MCF 10A (cell line): ENCODE measurements at regions not wholly inside any gene's neighbourhood (a gene's known extent, or its start where the extent isn't known, plus 50 kb on each side); places are given as distances from the start of the nearest gene placed in this dataset.

ENCODE experiments used
- BruUV-seq: library from RNA; stranded (reverse); fragments of 400-500 nt; replicated peaks from 2 replicates; lab custom pipeline; 2021; lab: Mats Ljungman, UMichigan
- CTCF ChIA-PET: fragments of 300-600 bp; sonication (Branson Sonifier 250); formaldehyde crosslinking; extraction: SDS; loops from one replicate; lab custom pipeline; 2021; ENCODE audit warnings: antibody characterized with exemption, inconsistent platforms; lab: Yijun Ruan, JAX
- POLR2A ChIA-PET: fragments of 300-600, 350-650 bp; sonication (Branson Sonifier 250); formaldehyde crosslinking; extraction: SDS; loops from one replicate; lab custom pipeline; 2020; ENCODE audit warnings: antibody characterized with exemption, inconsistent platforms; lab: Yijun Ruan, JAX
- DNase-seq: peaks from one replicate; pipeline ENCODE4 v3.0.0-alpha.2; 2018; ENCODE audit not compliant: unreplicated experiment
- H3K27ac Mint-ChIP-seq: one replicate; pipeline ENCODE4 v1.8.0; 2022; ENCODE audit warnings: mild to moderate bottlenecking, low read depth, mixed read lengths; ENCODE audit not compliant: unreplicated experiment
- H3K27me3 Mint-ChIP-seq: one replicate; pipeline ENCODE4 v1.8.0; 2022; ENCODE audit warnings: mixed read lengths; ENCODE audit not compliant: insufficient read depth, unreplicated experiment
- H3K36me3 Mint-ChIP-seq: one replicate; pipeline ENCODE4 v1.8.0; 2022; ENCODE audit warnings: mild to moderate bottlenecking, moderate library complexity, mixed read lengths; ENCODE audit not compliant: insufficient read depth, unreplicated experiment
- H3K4me1 Mint-ChIP-seq: one replicate; pipeline ENCODE4 v1.8.0; 2022; ENCODE audit warnings: mixed read lengths; ENCODE audit not compliant: insufficient read depth, unreplicated experiment
- H3K4me3 Mint-ChIP-seq: one replicate; pipeline ENCODE4 v1.8.0; 2022; ENCODE audit warnings: mild to moderate bottlenecking, moderate library complexity, mixed read lengths; ENCODE audit not compliant: unreplicated experiment
- H3K9me3 Mint-ChIP-seq: one replicate; pipeline ENCODE4 v1.8.0; 2022; ENCODE audit warnings: mixed read lengths; ENCODE audit not compliant: unreplicated experiment
- CTCF ChIP-seq: fragments of 200-600 bp; IDR thresholded peaks from one replicate; pipeline ENCODE4 v1.8.0; 2022; ENCODE audit warnings: antibody characterized with exemption, mild to moderate bottlenecking; ENCODE audit not compliant: unreplicated experiment
- intact Hi-C: fragments of 100-400 bp; cut with micrococcal nuclease; formaldehyde crosslinking; loops from 2 replicates; pipeline ENCODE4 v1.14.1; 2022

DNA sequence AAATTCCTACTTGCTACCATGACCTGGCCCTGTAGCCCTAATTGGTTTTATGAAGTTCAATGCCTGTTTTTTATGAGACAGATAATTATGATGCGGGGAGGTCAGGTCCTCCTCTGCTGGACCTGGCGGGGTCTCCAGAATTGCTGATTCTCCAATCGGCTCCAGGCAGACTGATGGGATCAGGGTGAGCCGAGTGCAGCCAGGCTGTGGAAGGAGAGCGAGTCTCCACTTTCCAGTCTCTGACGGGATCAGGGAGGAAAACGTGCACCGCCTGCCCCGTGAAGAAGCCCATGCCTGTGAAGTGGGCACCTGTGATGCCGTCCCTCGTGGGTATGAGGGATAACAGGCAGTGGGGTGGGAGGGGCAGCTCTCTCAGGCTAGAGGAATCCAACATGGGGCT, 71.5 kb upstream of the HSPA9 start:
- CTCF ChIA-PET: interaction anchor here (0.6 to 1.1 kb wide), 3 partner anchors 67 to 179 kb away, joined by 3 to 5 read pairs (median 3); no protein-coding TSS in a partner anchor
- no peaks in the 10 kb centered on the region for H3K9me3 Mint-ChIP-seq

GRCh38 chr5:138645778-138646575, 70.8 kb upstream of the HSPA9 start:
- H3K27ac Mint-ChIP-seq: no peak overlapping the region
- TF ChIP-seq CTCF: no peak
- H3K9me3 Mint-ChIP-seq: no peaks in the 10 kb centered on the region
- H3K27me3 Mint-ChIP-seq: no peaks in the 10 kb centered on the region
- no peak for DNase-seq
- CTCF ChIA-PET: interaction anchor here (0.6 to 1.4 kb wide), 4 partner anchors 14 to 180 kb away, joined by 3 to 5 read pairs (median 4); no protein-coding TSS in a partner anchor
- BruUV-seq: no TSS peak
- POLR2A ChIA-PET: no interaction called here
- intact Hi-C loops: loop anchor here (10.0 kb wide), 1 partner anchor 179 kb away; no protein-coding TSS in a partner anchor
- H3K36me3 Mint-ChIP-seq: no peaks in the 10 kb centered on the region
- H3K4me1 Mint-ChIP-seq: no peaks in the 10 kb centered on the region
- H3K4me3 Mint-ChIP-seq: no peak overlapping the region

More for the DNA sequence above, 71.5 kb upstream of the HSPA9 start:
- TF ChIP-seq CTCF: no peak
- no peak overlapping the region for H3K4me3 Mint-ChIP-seq
- no peak for DNase-seq
- no TSS peak for BruUV-seq
- POLR2A ChIA-PET: no interaction called here
- intact Hi-C loops: loop anchor here (10.0 kb wide), 1 partner anchor 178 kb away; no protein-coding TSS in a partner anchor
- H3K36me3 Mint-ChIP-seq: no peaks in the 10 kb centered on the region
- H3K27ac Mint-ChIP-seq: no peak overlapping the region
- H3K4me1 Mint-ChIP-seq: no peaks in the 10 kb centered on the region
- no peaks in the 10 kb centered on the region for H3K27me3 Mint-ChIP-seq

DNA sequence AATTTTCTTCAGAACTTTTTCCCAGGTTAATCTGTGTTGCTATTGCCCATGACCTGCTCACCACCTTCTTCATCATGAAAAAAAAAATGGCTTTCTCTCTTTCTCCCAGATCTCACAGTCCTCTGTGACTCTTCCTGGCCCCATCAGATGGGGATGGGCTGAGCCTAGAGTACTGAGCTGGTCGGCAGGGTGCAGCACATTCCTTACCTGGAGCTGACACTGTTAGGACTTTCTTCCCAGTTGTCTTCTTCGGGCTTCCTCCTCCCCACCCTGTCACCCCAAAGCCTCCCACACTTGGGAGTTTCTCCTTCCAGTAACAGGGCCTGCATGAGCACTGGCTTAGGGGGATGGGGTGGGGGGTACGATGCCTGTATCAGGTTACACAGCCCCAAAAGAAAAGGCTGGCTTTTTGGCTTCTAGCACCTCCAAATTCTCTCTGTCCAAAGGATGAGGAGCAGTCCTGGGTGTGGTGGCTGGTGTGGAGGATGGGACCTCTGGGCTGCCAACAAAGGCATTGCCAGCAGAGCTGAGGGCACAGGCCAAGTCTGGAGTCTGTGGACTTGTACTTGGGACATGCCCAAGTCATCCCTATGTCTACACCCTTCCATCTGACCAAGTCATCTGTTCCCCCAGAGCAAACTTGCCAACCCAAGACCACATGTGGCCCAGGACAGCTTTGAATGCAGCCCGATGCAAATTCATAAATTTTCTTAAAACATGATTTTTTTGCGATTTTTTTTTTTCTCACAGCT, 68.0 kb upstream of the HSPA9 start:
- Mint-ChIP-seq H3K27me3 (no peaks in the 10 kb centered on the region), H3K36me3 (no peaks in the 10 kb centered on the region), H3K9me3 (no peaks in the 10 kb centered on the region), H3K27ac (no peak overlapping the region), H3K4me3 (no peak overlapping the region), H3K4me1 (peaks cover 4% of the 10 kb centered on the region)
- no TSS peak for BruUV-seq
- intact Hi-C loops: loop anchor here (5.0 to 10.0 kb wide), 2 partner anchors 182 to 294 kb away; no protein-coding TSS in a partner anchor
- TF ChIP-seq CTCF: no peak
- DNase-seq: peak; percentile 32
- CTCF ChIA-PET: interaction anchor here (0.5 to 4.2 kb wide), 25 partner anchors 7 to 631 kb away, joined by 3 to 22 read pairs (median 4); no protein-coding TSS in a partner anchor
- POLR2A ChIA-PET: interaction anchor here (0.7 to 1.4 kb wide), 4 partner anchors 21 to 314 kb away, joined by 3 read pairs; no protein-coding TSS in a partner anchor
